Stimulated activated CD8-positive, alpha-beta memory T cell treated with anti-CD3 and anti-CD28 coated beads, Interleukin-2, amount 100 ng/mL, for 48 hours (primary cell): ENCODE measurements at regions not wholly inside any gene's neighbourhood (a gene's known extent, or its start where the extent isn't known, plus 50 kb on each side); places are given as distances from the start of the nearest gene placed in this dataset.
"Not testable (repeated sequence)": the region's sequence is repeated elsewhere in the genome, so short reads cannot be mapped to it uniquely, and the experiment has no call there.

Experiments used
- DNase-seq, 2 donors: peaks; one replicate each; pipeline ENCODE4 v3.0.0-alpha.2; 2020; ENCODE audit warnings: low read depth in 2 of 2

DNA sequence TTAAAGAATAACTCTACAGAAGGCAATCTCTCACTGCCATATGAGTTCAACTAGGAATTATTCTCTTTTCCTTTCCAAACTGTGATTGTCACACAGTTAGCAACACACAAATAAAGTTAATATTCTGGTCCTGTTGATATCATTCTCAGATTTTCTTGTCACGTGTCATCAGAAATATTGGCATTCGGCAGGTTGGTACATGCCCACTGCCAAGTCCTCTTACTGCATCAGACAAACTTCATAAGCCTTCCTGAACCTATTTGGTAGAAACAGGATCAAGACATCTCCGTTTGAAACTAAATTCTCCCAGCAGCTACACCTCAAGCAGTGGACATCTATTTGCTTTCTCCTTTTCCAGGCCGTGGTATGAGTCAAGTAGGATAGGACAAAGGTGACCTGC lies 177.9 kb upstream of the SOX2 start:
- no peak for DNase-seq

DNA sequence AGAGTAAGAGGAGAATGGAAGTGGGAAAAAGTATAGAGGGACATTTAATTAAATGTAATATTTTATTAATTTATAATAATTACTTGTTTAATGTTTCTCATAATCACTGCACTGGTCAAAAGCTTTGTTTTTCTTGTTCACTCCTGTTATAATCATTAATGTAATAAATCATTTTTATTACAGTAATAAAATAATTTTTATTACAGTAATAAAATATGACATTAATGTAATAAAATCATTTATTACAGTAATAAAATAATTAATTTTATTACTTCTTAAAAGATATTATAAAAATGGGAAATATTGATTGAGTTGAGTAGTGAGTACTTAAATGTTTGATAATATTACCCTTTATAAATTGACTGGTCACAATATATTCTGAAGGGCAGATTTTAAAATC lies 181.1 kb upstream of the SOX2 start:
- no peak for DNase-seq

DNA sequence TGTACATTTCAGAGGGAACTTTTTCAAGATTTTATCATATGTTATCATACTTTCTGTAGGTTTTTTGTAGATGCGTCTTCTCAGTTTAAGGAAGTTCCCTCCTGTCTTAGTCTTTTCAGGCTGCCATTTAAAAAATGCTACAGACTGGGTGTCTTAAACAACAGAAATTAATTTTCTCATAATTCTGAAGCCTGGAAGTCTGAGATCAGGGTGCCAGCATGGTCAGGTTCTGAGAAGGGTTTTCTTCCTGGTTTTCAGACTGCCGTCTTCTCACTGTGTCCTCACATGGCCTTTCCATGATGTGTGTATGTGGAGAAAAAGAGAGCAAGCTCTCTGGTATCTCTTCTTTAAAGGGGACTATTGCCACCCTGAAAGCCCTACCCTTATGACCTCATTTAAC lies 189.9 kb upstream of the SOX2 start:
- DNase-seq: no peak

DNA sequence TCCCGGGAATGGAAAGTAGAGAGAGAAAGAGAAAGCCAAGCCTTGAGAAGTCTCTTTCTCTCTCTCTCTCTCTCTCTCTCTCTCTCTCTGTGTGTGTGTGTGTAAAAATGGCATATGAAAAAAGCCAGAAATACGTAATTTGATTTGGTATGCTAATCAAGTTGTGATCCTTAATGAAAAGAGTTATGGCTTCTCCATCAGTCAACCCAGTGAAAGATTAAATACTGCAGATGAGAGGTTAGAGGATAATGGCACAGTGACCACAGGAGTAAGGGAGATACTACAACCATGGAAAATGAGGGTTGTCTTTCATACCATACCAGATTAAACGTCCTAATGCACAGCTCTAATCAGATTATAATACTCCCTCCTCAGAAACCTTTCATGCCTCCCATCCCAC lies 193.5 kb upstream of the SOX2 start:
- no peak for DNase-seq

DNA sequence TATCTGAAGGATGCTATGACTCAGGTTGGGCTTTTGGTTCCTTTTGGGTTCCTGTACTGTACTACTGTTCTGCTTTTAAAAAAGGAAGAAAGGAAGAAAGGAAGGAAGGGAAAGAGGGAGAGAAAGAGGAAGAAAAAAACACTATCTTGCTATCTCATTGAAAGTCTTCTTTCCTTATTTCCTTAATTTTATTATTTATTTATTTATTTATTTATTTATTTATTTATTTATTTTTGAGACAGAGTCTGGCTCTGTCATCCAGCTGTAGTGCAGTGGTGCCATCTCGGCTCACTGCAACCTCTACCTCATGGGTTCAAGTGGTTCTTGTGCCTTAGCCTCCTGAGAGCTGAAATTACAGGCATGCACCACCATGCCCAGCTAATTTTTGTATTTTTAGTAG lies 198.9 kb upstream of the SOX2 start:
- DNase-seq: no peak

DNA sequence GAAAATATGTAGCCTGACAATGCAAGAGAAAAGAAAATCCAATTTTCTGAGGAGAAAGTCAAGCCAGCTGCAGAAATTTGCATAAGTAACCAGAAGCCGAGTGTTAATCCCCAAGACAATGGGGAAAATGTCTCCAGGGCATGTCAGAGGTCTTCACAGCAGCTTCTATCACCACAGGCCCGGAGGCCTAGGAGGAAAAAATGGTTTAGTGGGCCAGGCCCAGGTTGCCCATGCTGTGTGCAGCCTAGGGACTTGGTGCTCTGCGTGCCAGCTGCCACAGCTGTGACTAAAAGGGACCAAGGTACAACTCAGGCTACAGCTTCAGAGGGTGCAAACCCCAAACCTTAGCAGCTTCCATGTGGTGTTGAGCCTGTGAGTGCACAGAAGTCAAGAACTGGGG lies 201.2 kb upstream of the SOX2 start:
- DNase-seq: no peak

DNA sequence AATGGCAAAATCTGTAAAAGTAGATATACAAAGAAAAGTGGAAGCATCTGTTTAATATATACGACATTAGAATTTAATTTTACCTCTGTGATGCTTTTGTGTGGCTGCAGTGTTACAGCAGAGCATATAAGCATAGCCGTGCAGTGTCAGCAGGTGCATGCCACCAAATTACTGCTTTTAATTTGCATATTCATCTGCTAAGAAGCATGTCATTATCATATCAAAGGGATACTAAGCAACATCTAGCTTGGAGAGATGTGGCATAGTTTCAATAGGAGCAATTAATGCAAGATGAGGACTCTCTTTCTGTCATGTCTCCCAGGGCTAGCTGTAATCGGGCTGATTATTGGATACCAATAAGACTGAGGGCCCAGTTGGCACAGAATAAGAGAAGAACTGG lies 214.4 kb upstream of the SOX2 start:
- no peak for DNase-seq

DNA sequence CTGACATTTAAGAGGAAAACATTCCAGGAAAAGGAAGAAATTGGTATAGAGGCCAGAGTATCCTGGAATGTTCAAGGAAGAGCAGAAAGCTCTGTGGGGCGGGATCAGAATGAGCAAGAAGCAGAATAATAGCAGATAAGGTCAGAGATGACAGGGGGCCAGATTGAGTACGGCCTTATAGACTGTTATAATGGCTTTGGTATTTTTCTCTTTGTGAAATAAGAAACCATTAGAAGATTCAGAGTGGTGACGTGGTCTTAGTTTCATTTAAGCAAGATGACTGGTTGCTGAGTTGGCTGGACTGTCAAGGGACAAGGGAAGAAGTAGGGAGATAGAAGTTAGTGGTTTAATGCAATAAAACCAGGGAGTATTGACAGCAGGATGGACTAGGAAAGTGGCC lies 218.3 kb upstream of the SOX2 start:
- no peak for DNase-seq

DNA sequence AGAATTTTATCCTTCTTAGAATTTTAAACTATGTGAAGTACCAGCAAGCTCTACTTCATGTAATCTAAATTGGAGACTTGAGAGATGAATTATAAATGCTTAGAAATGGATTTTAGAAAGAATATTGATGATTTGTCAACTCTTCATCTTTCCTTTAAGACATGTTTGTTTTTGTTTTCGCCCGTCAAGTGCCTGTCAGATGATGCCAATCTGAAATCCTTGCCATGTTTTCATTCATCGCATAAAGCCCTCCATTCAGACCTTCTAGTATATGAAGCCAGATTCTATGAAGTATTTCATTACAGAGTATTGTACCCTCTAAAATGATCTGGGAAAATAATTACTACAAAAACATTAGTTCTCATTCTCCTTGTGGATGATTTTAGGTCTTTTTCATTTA lies 223.2 kb upstream of the SOX2 start:
- DNase-seq: no peak

DNA sequence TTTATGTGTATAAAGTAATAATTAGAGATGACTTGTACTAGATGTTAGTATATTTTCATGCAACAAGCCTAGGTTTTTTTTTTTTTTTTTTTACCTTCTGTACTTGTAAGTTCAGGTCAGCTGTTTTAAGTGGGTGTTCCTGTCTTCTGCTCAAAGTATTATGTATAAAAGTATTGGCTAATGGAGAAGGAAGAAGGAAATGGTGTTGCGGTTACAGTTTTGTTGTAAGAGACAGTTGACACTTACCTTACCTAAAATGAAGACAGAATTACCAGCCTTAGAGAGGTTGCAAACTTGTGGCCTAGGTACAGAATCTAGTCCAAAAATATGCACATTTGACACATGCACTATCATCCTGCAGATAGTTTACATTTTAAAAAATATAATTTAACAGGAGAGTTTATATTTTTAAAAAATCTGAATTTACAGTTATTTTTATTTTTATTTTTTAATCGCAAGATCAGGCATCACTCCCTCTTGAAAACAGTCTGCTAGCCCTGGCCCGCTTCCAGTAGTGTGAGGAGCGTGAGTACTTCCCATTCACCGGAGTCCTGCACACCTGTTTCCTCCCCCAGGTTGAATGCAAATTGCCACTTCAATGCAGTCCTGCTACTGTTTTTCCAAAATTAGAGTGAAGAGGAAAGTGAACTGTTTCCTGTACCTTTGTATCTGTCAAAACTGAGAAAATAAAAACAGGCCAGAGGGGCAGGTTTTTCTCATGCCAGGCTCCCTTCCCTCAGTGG lies 224.3 kb upstream of the SOX2 start:
- no peak for DNase-seq

DNA sequence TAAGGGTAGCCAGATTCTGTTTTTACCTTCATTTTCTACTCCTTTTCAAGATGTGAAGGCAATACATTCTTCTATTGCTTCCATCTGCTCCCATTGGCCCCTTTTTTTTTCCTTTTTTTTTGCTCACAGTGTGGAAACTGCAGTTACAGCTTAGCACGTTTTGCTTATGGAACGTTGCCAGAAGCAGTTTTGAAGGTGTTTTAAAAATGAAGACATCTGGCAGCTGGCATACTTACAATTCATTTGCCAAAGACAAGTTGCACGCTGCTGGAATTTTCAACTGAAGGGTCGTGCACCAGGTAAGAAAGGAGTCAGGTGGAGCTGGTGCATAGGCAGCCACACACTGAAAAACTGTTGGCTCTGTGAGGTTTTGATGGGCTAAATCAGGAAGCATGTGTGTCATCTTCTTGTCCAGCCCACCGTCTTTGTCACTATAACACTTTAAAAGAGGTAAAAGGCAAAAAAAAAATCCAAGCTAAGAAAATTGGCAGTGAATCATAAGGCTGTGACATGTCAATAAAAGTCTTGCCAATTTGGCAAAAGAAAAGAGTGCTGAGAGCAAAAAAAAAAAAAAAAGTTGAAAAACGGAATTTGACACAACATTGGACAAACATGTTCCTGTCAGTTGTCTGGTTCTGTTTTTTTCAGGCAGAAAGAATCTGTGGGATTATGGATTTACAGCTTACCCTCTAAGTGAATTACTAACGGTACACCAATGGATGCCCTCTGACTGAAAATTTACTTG lies 225.4 kb upstream of the SOX2 start:
- no peak for DNase-seq

DNA sequence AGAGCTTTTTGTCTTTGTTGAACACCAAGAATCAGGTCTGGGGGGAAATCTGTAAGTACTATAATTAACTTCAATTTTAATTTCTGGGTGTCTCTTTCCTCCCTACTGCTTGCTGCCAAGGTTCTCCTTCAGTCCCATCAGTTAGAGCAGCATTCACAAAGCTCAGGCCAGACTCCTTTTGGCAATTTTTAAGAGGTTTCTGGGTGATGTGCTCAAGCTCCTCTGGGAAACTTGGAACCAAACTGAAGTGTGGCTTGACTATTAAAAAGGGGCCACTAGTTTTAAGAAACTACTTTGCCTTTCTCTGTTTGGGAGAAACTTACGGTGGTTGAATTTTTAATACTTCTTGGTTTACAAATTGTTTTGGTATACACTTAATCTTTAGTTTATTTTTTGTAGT lies 227.7 kb upstream of the SOX2 start:
- no peak for DNase-seq

DNA sequence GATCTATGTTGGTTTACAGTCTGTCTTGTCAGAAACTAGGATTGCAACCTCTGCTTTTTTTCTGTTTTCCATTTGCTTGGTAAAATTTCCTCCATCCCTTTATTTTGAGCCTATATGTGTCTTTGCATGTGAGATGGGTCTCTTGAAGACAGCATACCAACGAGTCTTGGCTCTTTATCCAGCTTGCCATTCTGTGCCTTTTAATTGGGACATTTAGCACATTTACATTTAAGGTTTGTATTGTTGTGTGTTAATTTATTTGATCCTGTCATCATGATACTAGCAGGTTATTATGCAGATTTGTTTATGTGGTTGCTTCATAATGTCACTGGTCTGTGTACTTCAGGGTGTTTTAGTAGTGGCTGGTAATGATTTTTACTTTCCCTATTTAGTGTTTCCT lies 236.6 kb upstream of the SOX2 start:
- DNase-seq: not testable (repeated sequence)

DNA sequence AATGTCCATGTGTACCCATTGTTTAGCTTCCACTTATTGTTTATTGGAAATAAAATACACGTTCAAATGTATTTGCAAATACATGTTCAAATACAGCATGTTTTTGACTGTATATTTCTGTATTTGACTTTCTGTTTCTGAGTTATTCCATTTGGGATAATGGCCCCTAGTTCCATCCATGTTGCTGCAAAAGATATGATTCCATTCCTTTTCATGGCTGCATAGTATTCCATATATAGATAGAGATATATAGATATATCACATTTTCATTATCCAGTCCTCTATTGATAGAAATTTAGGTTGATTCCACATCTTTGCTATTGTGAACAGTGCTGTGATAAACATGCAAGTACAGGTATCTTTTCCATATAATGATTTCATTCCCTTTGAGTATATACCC lies 241.4 kb upstream of the SOX2 start:
- DNase-seq: no peak

DNA sequence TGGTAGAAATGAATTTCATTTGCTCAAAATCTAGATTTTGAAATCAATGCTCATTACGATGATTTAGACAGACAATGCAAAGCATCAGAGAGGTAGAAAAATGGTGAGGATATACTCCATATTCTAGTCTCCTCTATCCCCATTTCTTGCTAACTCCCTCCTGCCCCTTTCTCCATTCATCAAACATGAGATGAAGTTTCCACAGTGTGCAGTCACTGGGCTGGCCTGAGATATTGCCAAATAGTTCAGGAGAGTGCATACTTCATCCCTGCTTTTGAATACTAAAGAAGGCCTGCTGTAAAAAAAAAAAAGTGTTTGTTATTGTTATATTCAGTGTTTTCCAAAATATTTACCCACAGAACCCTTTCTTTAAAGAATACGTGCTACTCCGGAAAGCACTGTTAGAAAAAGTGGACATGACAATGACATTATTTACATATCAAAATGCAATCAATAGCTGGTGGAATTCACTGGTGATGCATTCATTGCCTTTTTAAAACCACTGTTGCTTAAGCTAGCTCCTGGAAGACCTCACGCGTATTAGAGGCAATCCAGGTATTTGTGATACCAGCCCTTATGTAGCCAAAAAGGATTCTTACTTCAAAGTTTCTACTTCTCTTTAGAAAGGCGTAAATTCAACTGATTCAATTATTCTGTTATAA lies 247.6 kb upstream of the SOX2 start:
- no peak for DNase-seq

DNA sequence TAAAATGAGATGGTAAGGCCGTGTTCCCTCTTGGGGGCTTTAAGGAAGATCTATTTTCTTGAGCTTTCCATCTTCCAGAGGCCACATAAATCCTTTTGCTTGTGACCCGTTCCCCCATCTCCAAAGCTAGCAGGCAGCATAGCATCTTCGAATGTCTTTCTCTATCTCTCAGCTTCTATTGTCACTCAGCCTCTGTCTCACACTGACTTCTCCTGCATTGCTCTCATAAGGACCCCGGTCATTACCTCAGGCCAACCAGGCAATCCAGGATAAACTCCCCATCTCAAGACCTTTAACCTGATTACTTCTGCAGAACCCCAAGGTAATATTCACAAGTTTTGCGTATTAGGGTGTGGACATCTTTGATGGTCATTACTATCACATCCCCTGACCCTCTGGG lies 250.3 kb upstream of the SOX2 start:
- DNase-seq: no peak

DNA sequence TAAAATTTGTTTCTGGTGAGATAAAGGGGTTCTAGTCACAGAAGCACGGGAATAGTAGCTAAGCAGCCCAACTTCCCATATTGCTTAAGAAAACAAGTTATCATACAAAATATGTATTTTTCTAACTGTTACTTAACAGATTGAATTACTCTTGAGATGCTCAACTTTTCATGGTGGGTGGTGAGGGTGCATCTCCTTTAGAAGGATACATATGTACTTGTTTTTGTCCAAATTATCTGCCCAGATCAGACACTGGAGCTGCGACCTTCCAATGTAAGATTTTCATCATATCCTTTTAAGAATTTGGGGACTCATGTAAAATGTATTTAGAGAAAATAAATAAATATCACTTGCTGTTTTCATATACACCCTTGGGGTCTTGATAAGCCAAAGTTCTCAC lies 252.2 kb upstream of the SOX2 start:
- no peak for DNase-seq

DNA sequence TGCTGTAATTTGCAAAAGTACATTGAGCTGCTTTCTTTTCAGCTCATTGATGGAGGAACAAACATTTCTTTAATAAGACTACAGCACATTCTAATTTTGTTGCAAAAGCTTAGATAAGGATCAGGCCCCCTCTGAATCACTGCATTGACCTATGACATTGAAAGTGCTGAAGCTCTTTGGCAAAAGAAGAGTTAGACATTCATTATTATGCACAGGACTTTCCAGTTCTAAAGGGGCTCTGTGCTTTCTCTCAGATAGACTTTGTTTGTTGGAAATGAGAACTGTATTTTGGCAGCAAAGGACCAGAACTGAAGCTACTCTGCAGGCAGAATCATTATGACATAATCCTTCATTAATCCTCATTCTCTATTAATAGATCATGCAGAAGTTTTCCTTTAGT lies 252.9 kb upstream of the SOX2 start:
- DNase-seq: no peak

DNA sequence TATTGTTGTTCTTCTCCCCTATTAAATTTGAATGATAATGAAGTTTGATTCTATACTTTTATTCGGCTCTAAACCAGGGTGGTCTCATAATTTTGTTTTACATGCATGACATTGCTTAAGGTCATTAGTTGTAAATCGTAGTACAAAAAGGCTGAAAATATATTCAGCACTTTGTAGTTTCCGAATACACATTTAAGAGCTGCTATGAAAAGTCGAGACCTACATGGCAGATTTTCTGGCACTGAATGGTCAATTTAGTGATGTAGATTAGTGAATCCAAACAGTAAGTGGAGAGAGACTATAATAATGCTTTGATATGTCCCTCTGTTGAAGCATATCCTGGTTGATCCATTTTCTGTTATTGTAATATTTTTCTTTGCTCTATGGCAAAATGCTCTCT lies 254.0 kb upstream of the SOX2 start:
- no peak for DNase-seq

DNA sequence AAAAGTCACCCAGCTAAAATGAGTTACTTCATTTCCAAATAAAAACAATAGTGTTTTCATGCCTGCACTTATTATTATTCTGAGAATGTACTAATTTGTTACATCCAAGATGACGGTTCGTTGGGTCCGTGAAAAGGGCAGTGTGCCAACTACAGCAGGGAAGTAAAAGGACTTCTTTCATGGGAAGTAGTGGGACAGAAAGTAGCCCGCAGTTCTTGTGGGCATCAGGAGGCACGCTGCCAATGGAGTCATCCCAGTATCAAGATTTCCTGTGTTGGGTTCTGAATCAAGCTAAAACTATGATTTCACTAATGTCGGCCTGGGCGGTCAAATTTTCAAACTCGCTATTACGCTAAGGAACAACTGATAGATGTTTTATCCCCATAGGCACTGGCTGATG lies 254.5 kb upstream of the SOX2 start:
- DNase-seq: no peak

DNA sequence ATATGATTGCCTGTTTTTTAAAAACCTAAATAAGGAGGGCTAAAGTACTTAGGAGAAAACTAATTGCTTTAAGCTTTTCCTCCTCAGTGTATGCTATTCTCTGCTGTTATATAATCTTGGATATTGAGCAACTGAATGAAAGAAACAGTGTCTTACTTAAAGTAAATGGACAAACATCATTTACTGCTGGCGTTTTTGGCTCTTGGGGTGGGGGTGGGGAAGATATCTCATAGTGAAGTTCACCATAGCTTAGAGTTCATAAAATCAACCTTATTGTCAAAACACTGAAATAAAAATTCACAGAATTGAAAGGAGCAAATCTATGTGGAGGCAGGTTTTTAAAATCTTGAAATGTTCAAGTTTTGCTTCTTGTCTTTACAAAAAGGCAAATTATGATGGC lies 256.4 kb upstream of the SOX2 start:
- no peak for DNase-seq

DNA sequence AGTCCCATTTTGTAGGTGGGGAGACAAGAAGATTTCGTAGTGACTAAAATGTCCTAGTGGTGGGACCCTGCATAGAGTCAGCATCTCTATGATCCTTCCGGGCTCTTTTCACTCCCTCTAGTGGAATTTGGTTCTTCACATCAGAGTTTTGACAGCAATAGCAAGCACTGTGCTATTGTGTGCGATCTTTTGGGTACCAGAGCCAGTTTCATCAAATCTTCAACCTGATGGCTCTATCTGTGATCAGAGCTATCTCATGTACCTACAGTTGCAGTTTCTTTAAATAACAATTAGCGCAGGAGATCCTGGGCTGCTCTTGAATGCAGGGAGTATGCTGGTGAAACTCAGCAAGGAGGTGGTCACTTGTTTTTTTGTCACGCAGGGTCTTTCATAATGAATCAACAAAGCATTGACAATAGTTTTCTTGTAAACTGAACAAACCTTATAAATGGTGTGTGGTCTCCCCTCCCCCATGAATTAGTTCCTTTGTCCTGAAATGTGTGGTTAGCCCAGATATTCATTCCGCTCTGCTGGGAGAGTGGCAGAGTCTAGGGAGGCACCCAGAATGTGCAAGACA lies 257.2 kb upstream of the SOX2 start:
- DNase-seq: no peak

DNA sequence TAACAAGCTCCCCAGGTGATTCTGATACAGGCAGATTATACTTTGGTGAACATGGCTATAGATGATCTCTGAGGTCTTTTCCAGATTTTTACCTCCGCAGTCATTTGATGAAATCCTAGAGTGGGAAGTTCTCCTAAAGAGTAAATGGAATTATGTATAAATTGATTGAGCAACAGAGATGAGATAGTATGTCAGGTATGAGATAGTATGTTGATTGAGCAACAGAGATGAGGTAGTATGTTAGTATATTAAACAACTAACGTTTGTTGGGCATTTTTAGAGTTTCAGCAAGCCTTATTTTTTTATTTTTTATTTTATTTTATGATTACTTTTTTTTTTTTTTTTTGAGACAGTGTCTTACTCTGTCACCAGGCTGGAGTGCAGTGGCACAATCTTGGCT lies 265.0 kb upstream of the SOX2 start:
- no peak for DNase-seq
